GM12878 (cell line): ENCODE measurements at regions not wholly inside any gene's neighbourhood (a gene's known extent, or its start where the extent isn't known, plus 50 kb on each side); places are given as distances from the start of the nearest gene placed in this dataset.

Experiments used
- E4F1 ChIP-seq: fragments of 450-650 bp; IDR thresholded peaks from 2 replicates; pipeline ENCODE4 v1.6.1; 2018; ENCODE audit warnings: borderline replicate concordance, mild to moderate bottlenecking; ENCODE audit not compliant: partially characterized antibody
- EED ChIP-seq: sonication (generic); IDR thresholded peaks from 2 replicates; pipeline ENCODE4 v1.6.1; 2016; ENCODE audit warnings: antibody characterized with exemption, low read depth
- EP300 ChIP-seq, 2 experiments: fragments of 150-350 bp in 1 of 2; IDR thresholded peaks; 2 replicates each; pipeline ENCODE4 v1.6.1; 2011 to 2012; ENCODE audit warnings: low read depth in 2 of 2, low read length in 2 of 2, borderline replicate concordance in 1 of 2, improper control_type of control experiment in 1 of 2, inconsistent platforms in 1 of 2; ENCODE audit not compliant: control insufficient read depth in 1 of 2
- HDGF ChIP-seq: fragments of 450-650 bp; IDR thresholded peaks from 2 replicates; pipeline ENCODE4 v1.6.1; 2016; ENCODE audit warnings: antibody characterized with exemption
- NR2C2 ChIP-seq: IDR thresholded peaks from 2 replicates; pipeline ENCODE4 v1.6.1; 2011; ENCODE audit warnings: borderline replicate concordance, low read depth; ENCODE audit not compliant: control insufficient read depth, insufficient read length
- SMAD1 ChIP-seq: fragments of 450-650 bp; IDR thresholded peaks from 2 replicates; pipeline ENCODE4 v1.6.1; 2018; ENCODE audit warnings: mild to moderate bottlenecking, low read depth; ENCODE audit not compliant: partially characterized antibody
- SMC3 ChIP-seq: IDR thresholded peaks from 2 replicates; pipeline ENCODE4 v1.6.1; 2011; ENCODE audit warnings: low read length, improper control_type of control experiment, borderline replicate concordance
- YY1 ChIP-seq: IDR thresholded peaks from 2 replicates; pipeline ENCODE4 v1.6.1; 2011; ENCODE audit warnings: low read depth, mild to moderate bottlenecking, low read length
- ZNF274 ChIP-seq: IDR thresholded peaks from one replicate; pipeline ENCODE4 v1.8.0; 2011; ENCODE audit not compliant: insufficient read length, insufficient read depth
- TF ChIP-seq, protein P1 (sequence below), 3 experiments: IDR thresholded peaks in 2 of 3; conservative IDR thresholded peaks in 1 of 3; 2 replicates each; pipeline ENCODE4 v1.5.1; 2011; ENCODE audit warnings: low read depth in 3 of 3, low read length in 3 of 3, mild to moderate bottlenecking in 3 of 3, control low read depth in 2 of 3, moderate library complexity in 2 of 3, inconsistent platforms in 1 of 3, mixed read lengths in 1 of 3; ENCODE audit not compliant: control insufficient read depth in 2 of 3, insufficient read depth in 1 of 3; ENCODE audit errors: extremely low read depth in 1 of 3

DNA sequence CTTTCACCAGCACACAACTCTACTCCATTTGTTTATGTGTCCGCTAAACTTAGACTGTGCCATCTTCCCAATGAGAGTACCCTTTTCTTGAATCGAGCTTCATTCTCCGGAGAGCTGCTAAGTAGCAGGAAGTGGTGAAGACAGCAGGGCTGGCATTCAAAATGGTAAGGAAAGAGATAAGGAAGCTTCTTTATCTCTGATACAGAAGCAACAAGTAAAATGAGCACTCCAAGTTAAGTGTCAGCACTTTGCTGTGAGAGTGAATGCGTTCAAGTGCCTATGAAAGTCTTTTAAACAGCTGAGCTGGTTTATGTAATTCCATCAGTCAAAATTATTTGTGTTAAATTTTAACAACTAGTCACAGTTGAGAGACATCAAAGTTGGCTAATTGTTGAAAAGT is 386.8 kb upstream of the PTPRD start:
- TF ChIP-seq, protein P1, sequence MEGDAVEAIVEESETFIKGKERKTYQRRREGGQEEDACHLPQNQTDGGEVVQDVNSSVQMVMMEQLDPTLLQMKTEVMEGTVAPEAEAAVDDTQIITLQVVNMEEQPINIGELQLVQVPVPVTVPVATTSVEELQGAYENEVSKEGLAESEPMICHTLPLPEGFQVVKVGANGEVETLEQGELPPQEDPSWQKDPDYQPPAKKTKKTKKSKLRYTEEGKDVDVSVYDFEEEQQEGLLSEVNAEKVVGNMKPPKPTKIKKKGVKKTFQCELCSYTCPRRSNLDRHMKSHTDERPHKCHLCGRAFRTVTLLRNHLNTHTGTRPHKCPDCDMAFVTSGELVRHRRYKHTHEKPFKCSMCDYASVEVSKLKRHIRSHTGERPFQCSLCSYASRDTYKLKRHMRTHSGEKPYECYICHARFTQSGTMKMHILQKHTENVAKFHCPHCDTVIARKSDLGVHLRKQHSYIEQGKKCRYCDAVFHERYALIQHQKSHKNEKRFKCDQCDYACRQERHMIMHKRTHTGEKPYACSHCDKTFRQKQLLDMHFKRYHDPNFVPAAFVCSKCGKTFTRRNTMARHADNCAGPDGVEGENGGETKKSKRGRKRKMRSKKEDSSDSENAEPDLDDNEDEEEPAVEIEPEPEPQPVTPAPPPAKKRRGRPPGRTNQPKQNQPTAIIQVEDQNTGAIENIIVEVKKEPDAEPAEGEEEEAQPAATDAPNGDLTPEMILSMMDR (IDR thresholded peaks at IDR 0.05 in 2 of 3, conservative IDR thresholded peaks at IDR 0.05 in 1 of 3; ENCODE audit: control insufficient read depth in 2 of 3, extremely low read depth in 1 of 3, insufficient read depth in 1 of 3, low read depth in 3 of 3, low read length in 3 of 3): no peak
- TF ChIP-seq E4F1 (no peak), EED (no peak), ZNF274 (no peak), SMC3 (no peak), EP300 (IDR thresholded peaks at IDR 0.05; ENCODE audit: borderline replicate concordance in 1 of 2, control insufficient read depth in 1 of 2, low read depth in 2 of 2, low read length in 2 of 2) (no peak), SMAD1 (no peak), YY1 (no peak), HDGF (no peak), NR2C2 (no peak)
